T1000 (cell line): ENCODE measurements at regions not wholly inside any gene's neighbourhood (a gene's known extent, or its start where the extent isn't known, plus 50 kb on each side); places are given as distances from the start of the nearest gene placed in this dataset.

ENCODE experiments used
- DNase-seq: peaks from one replicate; lab custom pipeline; 2025; ENCODE audit warnings: mixed read lengths; lab: John Stamatoyannopoulos, UW

GRCh38 chr4:35952751-35953150, 291.6 kb downstream of the ARAP2 start:
- DNase-seq, result no peak

GRCh38 chr4:35963383-35963782, 280.9 kb downstream of the ARAP2 start:
- DNase-seq, result no peak

GRCh38 chr4:35963974-35964515, 280.3 kb downstream of the ARAP2 start:
- DNase-seq, result no peak

- no peak for DNase-seq
Observed at GRCh38 chr4:35965300-35965699, 279.0 kb downstream of the ARAP2 start.

- no peak for DNase-seq
Observed at GRCh38 chr4:35966566-35966965, 277.7 kb downstream of the ARAP2 start.

GRCh38 chr4:35970366-35970960, 273.9 kb downstream of the ARAP2 start:
- DNase-seq, result no peak

GRCh38 chr4:35972814-35973213, 271.5 kb downstream of the ARAP2 start:
- DNase-seq, result no peak

GRCh38 chr4:35975617-35976355, 268.5 kb downstream of the ARAP2 start:
- DNase-seq, result no peak

- no peak for DNase-seq
Observed at GRCh38 chr4:35978551-35978950, 265.8 kb downstream of the ARAP2 start.

- DNase-seq, result no peak
Observed at GRCh38 chr4:35982318-35982717, 262.0 kb downstream of the ARAP2 start.

GRCh38 chr4:35986537-35986936, 257.8 kb downstream of the ARAP2 start:
- DNase-seq, result no peak

GRCh38 chr4:35993606-35994005, 250.7 kb downstream of the ARAP2 start:
- no peak for DNase-seq

GRCh38 chr4:36000941-36001557, 243.3 kb downstream of the ARAP2 start:
- no peak for DNase-seq

- DNase-seq, result no peak
Observed at GRCh38 chr4:36003051-36003450, 241.3 kb downstream of the ARAP2 start.

GRCh38 chr4:36004204-36004851, 240.0 kb downstream of the ARAP2 start:
- DNase-seq, result no peak

GRCh38 chr4:36006226-36006625, 238.1 kb downstream of the ARAP2 start:
- DNase-seq, result no peak

- DNase-seq, result no peak
Observed at GRCh38 chr4:36010397-36010929, 233.9 kb downstream of the ARAP2 start.

- no peak for DNase-seq
Observed at GRCh38 chr4:36011381-36011780, 232.9 kb downstream of the ARAP2 start.

GRCh38 chr4:36012503-36012902, 231.8 kb downstream of the ARAP2 start:
- no peak for DNase-seq

- DNase-seq, result no peak
Observed at GRCh38 chr4:36013206-36013605, 231.1 kb downstream of the ARAP2 start.
